ENCODE measurements at regions not wholly inside any gene's neighbourhood (a gene's known extent, or its start where the extent isn't known, plus 50 kb on each side); places are given as distances from the start of the nearest gene placed in this dataset.

GRCh38 chr10:2935647-2936386 lies 131.5 kb upstream of the PFKP start:
- Histone ChIP-seq H3K36me3 (ENCODE audit: control insufficient read depth in 2 of 3, insufficient read depth in 3 of 3, low read length in 3 of 3) (no peaks in the 10 kb centered on the region), H3K4me3 (ENCODE audit: low read length in 3 of 3) (peak overlapping the region; percentile 26 to 51 (median 45)), H3K9ac (ENCODE audit: low read length in 3 of 3) (peak overlapping the region in 1 of 3 donors; percentile 31), H3K27ac (ENCODE audit: low read depth in 2 of 2, low read length in 2 of 2) (peak overlapping the region in 1 of 2 donors; percentile 54), H3K4me1 (ENCODE audit: control insufficient read depth in 2 of 3, insufficient read depth in 2 of 3, low read depth in 1 of 3, low read length in 3 of 3) (peaks cover 4 to 9% (median 4%) of the 10 kb centered on the region in 3 donors), H3K27me3 (ENCODE audit: control insufficient read depth, insufficient read depth, low read length) (no peaks in the 10 kb centered on the region), H3K9me3 (ENCODE audit: control insufficient read depth in 2 of 3, insufficient read depth in 1 of 3, low read length in 3 of 3) (no peaks in the 10 kb centered on the region)
- FAIRE-seq (no peak), DNase-seq (no peak)
- TF ChIP-seq CTCF (IDR thresholded peaks at IDR 0.05; ENCODE audit: borderline replicate concordance, extremely low read depth, insufficient read depth) = no peak
- intact Hi-C loops (cut with DNase I) = no loop called here

DNA sequence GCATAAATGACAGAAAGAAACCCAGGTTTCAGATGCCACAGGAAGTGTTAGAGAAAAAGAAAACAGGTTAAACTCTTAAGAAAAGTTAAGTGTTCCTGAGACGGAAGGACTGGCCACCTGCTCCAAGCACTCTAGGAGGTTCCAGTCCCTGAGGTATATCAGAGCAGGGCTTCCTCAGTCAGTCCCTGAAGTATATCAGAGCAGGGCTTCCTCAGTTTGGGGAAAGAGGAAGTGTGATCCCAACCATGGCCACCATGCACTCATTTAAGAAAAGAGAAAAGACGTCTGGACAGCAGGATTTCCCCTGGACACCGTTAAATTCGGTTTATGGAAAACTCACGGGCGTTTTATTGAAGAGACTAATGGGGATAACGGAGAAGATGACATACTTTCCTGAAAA lies 133.4 kb upstream of the PFKP start:
- intact Hi-C loops (cut with DNase I) = no loop called here
- H3K27ac ChIP-seq (ENCODE audit: low read depth in 2 of 2, low read length in 2 of 2) = no peak overlapping the region
- no peak overlapping the region for H3K9ac ChIP-seq (ENCODE audit: low read length in 3 of 3)
- DNase-seq (no peak), FAIRE-seq (no peak)
- no peak for TF ChIP-seq CTCF (IDR thresholded peaks at IDR 0.05; ENCODE audit: borderline replicate concordance, extremely low read depth, insufficient read depth)
- no peaks in the 10 kb centered on the region for H3K36me3 ChIP-seq (ENCODE audit: control insufficient read depth in 2 of 3, insufficient read depth in 3 of 3, low read length in 3 of 3)
- no peak overlapping the region for H3K4me3 ChIP-seq (ENCODE audit: low read length in 3 of 3)
- H3K4me1 ChIP-seq (ENCODE audit: control insufficient read depth in 2 of 3, insufficient read depth in 2 of 3, low read depth in 1 of 3, low read length in 3 of 3) = peaks cover 4 to 9% (median 4%) of the 10 kb centered on the region in 3 donors
- H3K27me3 ChIP-seq (ENCODE audit: control insufficient read depth, insufficient read depth, low read length) = no peaks in the 10 kb centered on the region
- no peaks in the 10 kb centered on the region for H3K9me3 ChIP-seq (ENCODE audit: control insufficient read depth in 2 of 3, insufficient read depth in 1 of 3, low read length in 3 of 3)

GRCh38 chr10:2933519-2933918 lies 133.8 kb upstream of the PFKP start:
- Histone ChIP-seq H3K36me3 (ENCODE audit: control insufficient read depth in 2 of 3, insufficient read depth in 3 of 3, low read length in 3 of 3) (no peaks in the 10 kb centered on the region), H3K4me3 (ENCODE audit: low read length in 3 of 3) (no peak overlapping the region), H3K9ac (ENCODE audit: low read length in 3 of 3) (no peak overlapping the region), H3K4me1 (ENCODE audit: control insufficient read depth in 2 of 3, insufficient read depth in 2 of 3, low read depth in 1 of 3, low read length in 3 of 3) (peaks cover 4 to 9% (median 4%) of the 10 kb centered on the region in 3 donors), H3K27me3 (ENCODE audit: control insufficient read depth, insufficient read depth, low read length) (no peaks in the 10 kb centered on the region), H3K27ac (ENCODE audit: low read depth in 2 of 2, low read length in 2 of 2) (no peak overlapping the region), H3K9me3 (ENCODE audit: control insufficient read depth in 2 of 3, insufficient read depth in 1 of 3, low read length in 3 of 3) (no peaks in the 10 kb centered on the region)
- intact Hi-C loops (cut with DNase I) = no loop called here
- FAIRE-seq = no peak
- no peak for TF ChIP-seq CTCF (IDR thresholded peaks at IDR 0.05; ENCODE audit: borderline replicate concordance, extremely low read depth, insufficient read depth)
- DNase-seq = no peak

Measured in kidney (tissue), 13 donors.